Keratinocyte (primary cell): ENCODE measurements at regions not wholly inside any gene's neighbourhood (a gene's known extent, or its start where the extent isn't known, plus 50 kb on each side); places are given as distances from the start of the nearest gene placed in this dataset.
"Not testable (repeated sequence)": the region's sequence is repeated elsewhere in the genome, so short reads cannot be mapped to it uniquely, and the experiment has no call there.

Experiments
- DNase-seq: peaks from one replicate; pipeline ENCODE4 v3.0.0-alpha.2; 2011; ENCODE audit warnings: low read depth, missing footprints, low spot score
- FAIRE-seq: peaks from 2 replicates; lab custom pipeline; 2011; peaks lifted over from hg19 to GRCh38; lab: Jason Lieb, UNC
- H2AFZ ChIP-seq: 2 replicates; pipeline ENCODE4 v1.6.0; 2012; ENCODE audit warnings: low read length, control low read depth, inconsistent platforms; ENCODE audit not compliant: control insufficient read depth
- H3K27ac ChIP-seq: 2 replicates; pipeline ENCODE4 v1.5.1; 2011; ENCODE audit warnings: low read length; ENCODE audit not compliant: control insufficient read depth, insufficient read depth
- H3K27me3 ChIP-seq: 3 replicates; pipeline ENCODE4 v1.6.0; 2011; ENCODE audit warnings: low read length; ENCODE audit not compliant: control insufficient read depth, insufficient read depth; ENCODE audit errors: extremely low read depth
- H3K36me3 ChIP-seq, 2 experiments: 2 replicates in 1 of 2; 3 replicates in 1 of 2; pipeline ENCODE4 v1.5.1; 2011; ENCODE audit warnings: low read length in 2 of 2, mild to moderate bottlenecking in 1 of 2; ENCODE audit not compliant: control insufficient read depth in 2 of 2, insufficient read depth in 2 of 2; ENCODE audit errors: extremely low read depth in 1 of 2
- H3K4me1 ChIP-seq: 3 replicates; pipeline ENCODE4 v1.5.1; 2011; ENCODE audit warnings: low read length; ENCODE audit not compliant: control insufficient read depth, insufficient read depth; ENCODE audit errors: extremely low read depth
- H3K4me2 ChIP-seq: 3 replicates; pipeline ENCODE4 v1.6.0; 2011; ENCODE audit warnings: low read depth, low read length; ENCODE audit not compliant: control insufficient read depth, insufficient read depth; ENCODE audit errors: extremely low read depth
- H3K4me3 ChIP-seq, 3 experiments: fragments of 200-600 bp in 1 of 3; sonication (generic) in 1 of 3; 2 replicates in 2 of 3; 3 replicates in 1 of 3; pipeline ENCODE4 v1.5.1; 2011 to 2016; ENCODE audit warnings: low read length in 3 of 3, mild to moderate bottlenecking in 3 of 3, control low read depth in 2 of 3, inconsistent platforms in 1 of 3, low read depth in 1 of 3, mixed read lengths in 1 of 3, mixed run types in 1 of 3, moderate library complexity in 1 of 3; ENCODE audit not compliant: control insufficient read depth in 2 of 3, insufficient read depth in 2 of 3; ENCODE audit errors: extremely low read depth in 1 of 3
- H3K79me2 ChIP-seq: 2 replicates; pipeline ENCODE4 v1.6.0; 2012; ENCODE audit warnings: low read length; ENCODE audit not compliant: control insufficient read depth, insufficient read depth
- H3K9ac ChIP-seq: 3 replicates; pipeline ENCODE4 v1.6.0; 2011; ENCODE audit warnings: low read length; ENCODE audit not compliant: control insufficient read depth, insufficient read depth; ENCODE audit errors: extremely low read depth
- H3K9me1 ChIP-seq: 3 replicates; pipeline ENCODE4 v1.6.0; 2011; ENCODE audit warnings: low read length; ENCODE audit not compliant: control insufficient read depth, insufficient read depth; ENCODE audit errors: extremely low read depth
- H3K9me3 ChIP-seq: 2 replicates; pipeline ENCODE4 v1.5.1; 2012; ENCODE audit warnings: low read depth, low read length; ENCODE audit not compliant: control insufficient read depth
- H4K20me1 ChIP-seq: 3 replicates; pipeline ENCODE4 v1.6.0; 2011; ENCODE audit warnings: low read length; ENCODE audit not compliant: control insufficient read depth, insufficient read depth; ENCODE audit errors: extremely low read depth
- CTCF ChIP-seq, 3 experiments: IDR thresholded peaks in 1 of 3; conservative IDR thresholded peaks in 1 of 3; optimal IDR thresholded peaks in 1 of 3; 2 replicates in 2 of 3; 3 replicates in 1 of 3; pipeline versions ENCODE3 to v1.5.1; 2011; ENCODE audit warnings: low read length in 3 of 3, mild to moderate bottlenecking in 3 of 3, moderate library complexity in 2 of 3, control low read depth in 1 of 3, inconsistent platforms in 1 of 3; ENCODE audit not compliant: insufficient read depth in 2 of 3; ENCODE audit errors: extremely low read depth in 1 of 3
- EZH2 ChIP-seq: IDR thresholded peaks from one replicate; pipeline ENCODE4 v1.6.1; 2012; ENCODE audit warnings: inconsistent platforms, mild to moderate bottlenecking, low read length, moderate library complexity
- dilution Hi-C: fragments of 300-500 bp; cut with MboI; formaldehyde crosslinking; loops from one replicate; pipeline ENCODE4 v1.7.0; 2020; ENCODE audit warnings: low sequenced_read_pairs; ENCODE audit not compliant: extremely low pct_ligation_motif_present

GRCh38 chr3:163364717-163365116 lies 1713.6 kb downstream of the SI start:
- H3K9ac ChIP-seq, result no peak overlapping the region
- TF ChIP-seq EZH2 (no peak), CTCF (optimal IDR thresholded peaks at IDR 0.05 in 1 of 3, IDR thresholded peaks at IDR 0.05 in 1 of 3, conservative IDR thresholded peaks at IDR 0.05 in 1 of 3; ENCODE audit: extremely low read depth in 1 of 3, insufficient read depth in 2 of 3, low read length in 3 of 3) (no peak)
- H4K20me1 ChIP-seq, result no peaks in the 10 kb centered on the region
- H3K4me2 ChIP-seq, result no peak overlapping the region
- no peak overlapping the region for H2AFZ ChIP-seq
- dilution Hi-C loops, result no loop called here
- no peaks in the 10 kb centered on the region for H3K27me3 ChIP-seq
- no peaks in the 10 kb centered on the region for H3K79me2 ChIP-seq
- FAIRE-seq (no peak), DNase-seq (no peak)
- no peaks in the 10 kb centered on the region for H3K9me3 ChIP-seq
- no peaks in the 10 kb centered on the region for H3K9me1 ChIP-seq
- no peaks in the 10 kb centered on the region for H3K36me3 ChIP-seq
- no peak overlapping the region for H3K4me3 ChIP-seq
- H3K27ac ChIP-seq, result no peak overlapping the region
- H3K4me1 ChIP-seq, result no peaks in the 10 kb centered on the region

- Histone ChIP-seq H3K36me3 (no peaks in the 10 kb centered on the region), H3K9me1 (no peaks in the 10 kb centered on the region), H3K79me2 (no peaks in the 10 kb centered on the region), H3K27ac (no peak overlapping the region), H2AFZ (no peak overlapping the region), H3K9me3 (no peaks in the 10 kb centered on the region), H3K27me3 (no peaks in the 10 kb centered on the region), H4K20me1 (no peaks in the 10 kb centered on the region), H3K4me1 (no peaks in the 10 kb centered on the region), H3K9ac (no peak overlapping the region), H3K4me2 (no peak overlapping the region), H3K4me3 (no peak overlapping the region)
- no peak for FAIRE-seq
- DNase-seq, result no peak
- dilution Hi-C loops, result no loop called here
- TF ChIP-seq EZH2 (no peak), CTCF (optimal IDR thresholded peaks at IDR 0.05 in 1 of 3, IDR thresholded peaks at IDR 0.05 in 1 of 3, conservative IDR thresholded peaks at IDR 0.05 in 1 of 3; ENCODE audit: extremely low read depth in 1 of 3, insufficient read depth in 2 of 3, low read length in 3 of 3) (no peak)
Measured at GRCh38 chr3:163362151-163362550, 1716.1 kb downstream of the SI start.

GRCh38 chr3:163361357-163361878 lies 1716.9 kb downstream of the SI start:
- H2AFZ ChIP-seq, H3K9me3 ChIP-seq, H3K4me3 ChIP-seq, H3K79me2 ChIP-seq, H3K4me2 ChIP-seq, H4K20me1 ChIP-seq, H3K27me3 ChIP-seq, dilution Hi-C loops, H3K9me1 ChIP-seq, H3K27ac ChIP-seq, FAIRE-seq, H3K36me3 ChIP-seq, H3K9ac ChIP-seq, DNase-seq, H3K4me1 ChIP-seq: not testable (repeated sequence)
